ENCODE measurements at regions not wholly inside any gene's neighbourhood (a gene's known extent, or its start where the extent isn't known, plus 50 kb on each side); places are given as distances from the start of the nearest gene placed in this dataset.

DNA sequence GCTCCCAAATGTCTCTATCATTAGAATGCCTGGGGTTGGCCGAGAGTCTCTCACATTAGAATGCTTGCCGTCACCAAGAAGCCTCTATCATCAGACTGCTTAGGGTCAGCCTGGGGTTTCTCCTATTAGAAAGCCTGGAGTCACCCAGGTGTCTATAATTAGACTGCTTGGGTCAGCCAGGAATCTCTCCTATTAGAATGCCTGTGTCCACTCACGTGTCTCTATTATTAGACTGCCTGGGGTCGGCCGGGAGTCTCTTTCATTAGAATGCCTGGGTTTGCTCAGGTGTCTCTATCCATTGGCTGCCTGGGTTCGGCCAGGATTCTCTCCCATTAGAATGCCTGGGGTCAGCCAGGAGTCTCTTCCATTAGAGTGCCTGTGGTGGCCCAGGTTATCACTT, 1453.1 kb downstream of the UQCRFS1 start:
- ATAC-seq (no peak), DNase-seq (no peak)
- TF ChIP-seq, protein P1, sequence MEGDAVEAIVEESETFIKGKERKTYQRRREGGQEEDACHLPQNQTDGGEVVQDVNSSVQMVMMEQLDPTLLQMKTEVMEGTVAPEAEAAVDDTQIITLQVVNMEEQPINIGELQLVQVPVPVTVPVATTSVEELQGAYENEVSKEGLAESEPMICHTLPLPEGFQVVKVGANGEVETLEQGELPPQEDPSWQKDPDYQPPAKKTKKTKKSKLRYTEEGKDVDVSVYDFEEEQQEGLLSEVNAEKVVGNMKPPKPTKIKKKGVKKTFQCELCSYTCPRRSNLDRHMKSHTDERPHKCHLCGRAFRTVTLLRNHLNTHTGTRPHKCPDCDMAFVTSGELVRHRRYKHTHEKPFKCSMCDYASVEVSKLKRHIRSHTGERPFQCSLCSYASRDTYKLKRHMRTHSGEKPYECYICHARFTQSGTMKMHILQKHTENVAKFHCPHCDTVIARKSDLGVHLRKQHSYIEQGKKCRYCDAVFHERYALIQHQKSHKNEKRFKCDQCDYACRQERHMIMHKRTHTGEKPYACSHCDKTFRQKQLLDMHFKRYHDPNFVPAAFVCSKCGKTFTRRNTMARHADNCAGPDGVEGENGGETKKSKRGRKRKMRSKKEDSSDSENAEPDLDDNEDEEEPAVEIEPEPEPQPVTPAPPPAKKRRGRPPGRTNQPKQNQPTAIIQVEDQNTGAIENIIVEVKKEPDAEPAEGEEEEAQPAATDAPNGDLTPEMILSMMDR (IDR thresholded peaks at IDR 0.05): no peak
- H3K4me3 ChIP-seq: no peak overlapping the region
- no peaks in the 10 kb centered on the region for H3K9me3 ChIP-seq
- H3K27ac ChIP-seq: no peak overlapping the region
- no peaks in the 10 kb centered on the region for H3K36me3 ChIP-seq
- intact Hi-C loops (cut with DNase I): no loop called here
- no peaks in the 10 kb centered on the region for H3K27me3 ChIP-seq
- H3K4me1 ChIP-seq: no peaks in the 10 kb centered on the region

DNA sequence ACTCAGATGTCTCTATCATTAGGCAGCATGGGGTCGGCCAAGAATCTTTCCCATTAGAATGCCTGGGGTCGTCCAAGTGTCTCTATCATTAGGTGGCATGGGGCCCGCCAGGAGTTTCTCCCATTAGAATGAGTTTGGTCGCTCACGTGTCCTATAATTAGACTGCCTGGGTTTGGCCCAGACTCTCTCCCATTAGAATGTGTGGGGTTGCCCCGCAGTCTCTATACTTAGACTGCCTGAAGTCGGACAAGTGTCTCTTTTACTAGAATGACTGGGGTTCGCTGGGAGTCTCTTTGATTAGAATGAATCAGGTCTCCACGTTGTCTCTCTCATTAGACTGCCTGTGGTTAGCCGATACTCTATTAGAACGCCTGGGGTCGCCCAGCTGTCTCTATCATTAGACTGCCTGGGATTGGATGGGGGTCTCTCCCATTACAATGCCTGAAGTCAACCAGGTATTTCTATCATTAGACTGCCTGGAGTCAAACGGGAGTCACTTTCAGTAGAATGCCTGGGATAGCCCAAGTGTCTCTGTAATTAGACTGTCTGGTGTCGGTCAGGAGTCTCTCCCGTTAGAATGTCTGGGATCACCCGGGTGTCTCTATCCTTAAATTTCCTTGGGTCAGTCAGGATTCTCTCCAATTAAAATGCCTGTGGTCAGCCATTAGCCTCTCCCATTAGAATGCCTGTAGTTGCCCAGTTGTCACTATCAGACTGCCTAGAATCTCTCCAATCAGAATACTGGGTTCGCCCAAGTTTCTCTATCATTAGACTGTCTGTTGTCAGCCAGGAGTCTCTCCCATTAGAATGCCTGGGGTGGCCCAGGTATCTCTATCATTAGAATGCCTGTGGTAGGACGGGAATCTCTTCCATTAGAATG, 1454.1 kb downstream of the UQCRFS1 start:
- H3K36me3 ChIP-seq: no peaks in the 10 kb centered on the region
- H3K9me3 ChIP-seq: no peaks in the 10 kb centered on the region
- H3K27ac ChIP-seq: no peak overlapping the region
- no peaks in the 10 kb centered on the region for H3K4me1 ChIP-seq
- TF ChIP-seq, protein P1 (IDR thresholded peaks at IDR 0.05): no peak
- ATAC-seq (no peak), DNase-seq (no peak)
- no peaks in the 10 kb centered on the region for H3K27me3 ChIP-seq
- H3K4me3 ChIP-seq: no peak overlapping the region
- intact Hi-C loops (cut with DNase I): no loop called here

DNA sequence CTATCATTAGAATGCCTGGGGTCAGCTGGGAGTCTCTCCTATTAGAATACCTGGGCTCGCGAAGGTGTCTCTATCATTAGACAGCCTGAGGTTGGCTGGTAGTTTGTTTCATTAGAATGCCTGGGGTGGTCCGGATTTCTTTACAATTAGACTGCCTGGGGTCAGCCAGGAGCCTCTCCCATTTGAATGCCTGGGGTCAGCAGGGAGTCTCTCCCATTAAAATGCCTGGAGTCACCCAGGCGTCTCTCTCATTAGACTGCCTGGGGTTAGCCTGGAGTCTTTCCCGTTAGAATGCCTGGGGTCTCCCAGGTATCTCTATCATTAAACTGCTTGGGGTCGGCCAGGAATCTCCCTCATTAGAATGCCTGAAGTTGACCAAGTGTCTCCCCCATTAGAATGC, 1458.3 kb downstream of the UQCRFS1 start:
- Histone ChIP-seq H3K36me3 (no peaks in the 10 kb centered on the region), H3K4me1 (no peaks in the 10 kb centered on the region), H3K4me3 (no peak overlapping the region), H3K27me3 (no peaks in the 10 kb centered on the region), H3K9me3 (no peaks in the 10 kb centered on the region), H3K27ac (no peak overlapping the region)
- DNase-seq (no peak), ATAC-seq (no peak)
- TF ChIP-seq, protein P1 (IDR thresholded peaks at IDR 0.05): no peak
- intact Hi-C loops (cut with DNase I): no loop called here

DNA sequence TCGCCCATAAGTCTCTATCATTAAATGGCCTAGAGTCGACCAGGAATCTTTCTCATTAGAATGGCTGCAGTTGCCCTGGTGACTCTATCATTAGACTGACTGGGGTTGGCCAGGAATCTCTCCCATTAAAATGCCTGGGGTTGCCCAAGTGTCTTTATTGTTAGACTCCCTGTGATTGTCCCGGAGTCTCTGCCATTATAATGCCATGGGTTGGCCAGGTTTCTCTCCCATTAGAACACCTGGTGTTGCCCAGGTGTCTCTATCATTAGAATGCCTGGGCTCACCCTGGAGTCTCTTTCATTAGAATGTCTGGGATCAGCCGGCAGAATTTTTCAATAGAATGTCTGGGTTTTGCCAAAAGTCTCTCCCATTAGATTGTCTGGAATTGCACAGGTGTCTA, 1459.3 kb downstream of the UQCRFS1 start:
- ATAC-seq (no peak), DNase-seq (no peak)
- no peaks in the 10 kb centered on the region for H3K9me3 ChIP-seq
- no peaks in the 10 kb centered on the region for H3K27me3 ChIP-seq
- no peaks in the 10 kb centered on the region for H3K36me3 ChIP-seq
- H3K27ac ChIP-seq: no peak overlapping the region
- H3K4me1 ChIP-seq: no peaks in the 10 kb centered on the region
- intact Hi-C loops (cut with DNase I): no loop called here
- no peak overlapping the region for H3K4me3 ChIP-seq
- TF ChIP-seq, protein P1 (IDR thresholded peaks at IDR 0.05): no peak

DNA sequence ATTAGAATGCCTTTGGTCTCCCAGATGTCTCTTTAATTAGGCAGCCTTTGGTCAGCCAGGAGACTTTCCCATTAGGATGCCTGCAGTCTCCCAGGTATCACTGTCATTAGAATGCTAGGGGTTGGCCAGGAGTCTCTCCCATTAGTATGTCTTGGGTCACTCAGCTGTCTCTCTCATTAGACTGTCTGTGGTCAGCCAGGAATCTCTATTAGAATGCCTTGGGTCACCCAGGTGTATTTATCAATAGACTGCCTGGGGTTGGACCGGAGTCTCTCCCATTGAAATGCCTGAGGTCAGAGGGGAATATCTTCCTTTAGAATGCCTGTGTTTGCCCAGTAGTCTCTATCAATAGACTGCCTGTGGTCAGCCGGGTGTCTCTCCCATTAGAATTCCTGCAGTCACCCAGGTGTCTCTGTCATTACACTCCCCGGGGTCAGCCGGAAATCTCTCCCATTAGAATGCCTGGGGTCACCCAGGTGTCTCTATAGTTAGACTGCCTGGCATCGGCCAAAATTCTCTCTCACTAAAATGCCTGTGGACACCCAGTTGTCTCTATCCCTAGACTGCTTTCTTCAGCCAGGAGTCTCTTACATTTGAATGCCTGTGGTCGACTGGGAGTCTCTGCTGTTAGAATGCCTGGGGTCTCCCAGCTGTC, 1460.3 kb downstream of the UQCRFS1 start:
- intact Hi-C loops (cut with DNase I): no loop called here
- H3K4me1 ChIP-seq: no peaks in the 10 kb centered on the region
- H3K9me3 ChIP-seq: no peaks in the 10 kb centered on the region
- DNase-seq: peak; percentile 22
- ATAC-seq: no peak
- H3K27me3 ChIP-seq: no peaks in the 10 kb centered on the region
- TF ChIP-seq, protein P1 (IDR thresholded peaks at IDR 0.05): no peak
- H3K27ac ChIP-seq: no peak overlapping the region
- H3K4me3 ChIP-seq: no peak overlapping the region
- H3K36me3 ChIP-seq: no peaks in the 10 kb centered on the region

Data from upper lobe of right lung (tissue), 1 donor.